Muscle layer of colon (tissue), 2 donors: ENCODE measurements at regions not wholly inside any gene's neighbourhood (a gene's known extent, or its start where the extent isn't known, plus 50 kb on each side); places are given as distances from the start of the nearest gene placed in this dataset.

Source experiments
- H3K27ac ChIP-seq: one replicate; pipeline ENCODE4 v1.7.0; 2013; ENCODE audit warnings: low read depth, mild to moderate bottlenecking, low read length, moderate library complexity
- H3K27me3 ChIP-seq, 2 donors: one replicate each; pipeline ENCODE4 v1.7.0; 2013; ENCODE audit warnings: low read length in 2 of 2, mild to moderate bottlenecking in 2 of 2; ENCODE audit not compliant: insufficient read depth in 2 of 2, control insufficient read depth in 1 of 2
- H3K36me3 ChIP-seq: one replicate; pipeline ENCODE4 v1.7.0; 2013; ENCODE audit warnings: mild to moderate bottlenecking, low read length; ENCODE audit not compliant: insufficient read depth
- H3K4me1 ChIP-seq: one replicate; pipeline ENCODE4 v1.7.0; 2013; ENCODE audit warnings: mild to moderate bottlenecking, low read length; ENCODE audit not compliant: insufficient read depth
- H3K4me3 ChIP-seq, 2 donors: one replicate each; pipeline ENCODE4 v1.7.0; 2013; ENCODE audit warnings: low read length in 2 of 2, low read depth in 1 of 2, mild to moderate bottlenecking in 1 of 2, moderate library complexity in 1 of 2
- H3K9ac ChIP-seq: one replicate; pipeline ENCODE4 v1.7.0; 2013; ENCODE audit warnings: low read length
- H3K9me3 ChIP-seq: one replicate; pipeline ENCODE4 v1.7.0; 2013; ENCODE audit warnings: mild to moderate bottlenecking, low read length
- donor health status: abdominal sarcoma.
- donor health status: Adenocarcinoma of cecum.

- no peak overlapping the region for H3K27ac ChIP-seq
- no peak overlapping the region for H3K4me3 ChIP-seq
- peaks cover 0 to 26% of the 10 kb centered on the region in 2 donors for H3K27me3 ChIP-seq
- H3K4me1 ChIP-seq = peaks cover 3% of the 10 kb centered on the region
- no peak overlapping the region for H3K9ac ChIP-seq
- no peaks in the 10 kb centered on the region for H3K9me3 ChIP-seq
- no peaks in the 10 kb centered on the region for H3K36me3 ChIP-seq
Measured at GRCh38 chr1:2894381-2895041, 93.0 kb upstream of the TTC34 start.

GRCh38 chr1:2896824-2897223 is 95.3 kb upstream of the TTC34 start:
- Histone ChIP-seq H3K9me3 (no peaks in the 10 kb centered on the region), H3K4me3 (no peak overlapping the region), H3K27ac (no peak overlapping the region), H3K27me3 (peaks cover 0 to 8% of the 10 kb centered on the region in 2 donors), H3K36me3 (no peaks in the 10 kb centered on the region), H3K9ac (no peak overlapping the region), H3K4me1 (peaks cover 1% of the 10 kb centered on the region)

- Histone ChIP-seq H3K27me3 (peaks cover 0 to 16% of the 10 kb centered on the region in 2 donors), H3K36me3 (no peaks in the 10 kb centered on the region), H3K9ac (no peak overlapping the region), H3K9me3 (no peaks in the 10 kb centered on the region), H3K4me1 (no peaks in the 10 kb centered on the region), H3K4me3 (no peak overlapping the region), H3K27ac (no peak overlapping the region)
Measured at GRCh38 chr1:2903226-2903625, 101.7 kb upstream of the TTC34 start.

GRCh38 chr1:2904191-2904590 is 102.7 kb upstream of the TTC34 start:
- H3K27ac ChIP-seq = no peak overlapping the region
- no peak overlapping the region for H3K9ac ChIP-seq
- H3K9me3 ChIP-seq = no peaks in the 10 kb centered on the region
- H3K27me3 ChIP-seq = peaks cover 0 to 16% of the 10 kb centered on the region in 2 donors
- no peaks in the 10 kb centered on the region for H3K4me1 ChIP-seq
- H3K4me3 ChIP-seq = no peak overlapping the region
- no peaks in the 10 kb centered on the region for H3K36me3 ChIP-seq

- Histone ChIP-seq H3K4me1 (no peaks in the 10 kb centered on the region), H3K4me3 (no peak overlapping the region), H3K9ac (no peak overlapping the region), H3K27me3 (peaks cover 0 to 16% of the 10 kb centered on the region in 2 donors), H3K36me3 (no peaks in the 10 kb centered on the region), H3K9me3 (no peaks in the 10 kb centered on the region), H3K27ac (no peak overlapping the region)
Measured at GRCh38 chr1:2905356-2905755, 103.9 kb upstream of the TTC34 start.

GRCh38 chr1:2906085-2906484 is 104.6 kb upstream of the TTC34 start:
- H3K9ac ChIP-seq = no peak overlapping the region
- H3K27ac ChIP-seq = no peak overlapping the region
- no peaks in the 10 kb centered on the region for H3K9me3 ChIP-seq
- no peak overlapping the region for H3K4me3 ChIP-seq
- no peaks in the 10 kb centered on the region for H3K4me1 ChIP-seq
- H3K27me3 ChIP-seq = peaks cover 0 to 16% of the 10 kb centered on the region in 2 donors
- H3K36me3 ChIP-seq = no peaks in the 10 kb centered on the region

- no peaks in the 10 kb centered on the region for H3K36me3 ChIP-seq
- H3K27ac ChIP-seq = no peak overlapping the region
- H3K27me3 ChIP-seq = peaks cover 0 to 16% of the 10 kb centered on the region in 2 donors
- no peaks in the 10 kb centered on the region for H3K9me3 ChIP-seq
- no peak overlapping the region for H3K9ac ChIP-seq
- H3K4me1 ChIP-seq = no peaks in the 10 kb centered on the region
- no peak overlapping the region for H3K4me3 ChIP-seq
Measured at GRCh38 chr1:2906620-2907019, 105.1 kb upstream of the TTC34 start.

- Histone ChIP-seq H3K36me3 (no peaks in the 10 kb centered on the region), H3K9ac (no peak overlapping the region), H3K4me3 (no peak overlapping the region), H3K27ac (no peak overlapping the region), H3K9me3 (no peaks in the 10 kb centered on the region), H3K27me3 (peaks cover 0 to 16% of the 10 kb centered on the region in 2 donors), H3K4me1 (no peaks in the 10 kb centered on the region)
Measured at GRCh38 chr1:2907051-2907450, 105.6 kb upstream of the TTC34 start.

- Histone ChIP-seq H3K36me3 (no peaks in the 10 kb centered on the region), H3K9ac (no peak overlapping the region), H3K4me3 (no peak overlapping the region), H3K27me3 (peaks cover 0 to 16% of the 10 kb centered on the region in 2 donors), H3K4me1 (no peaks in the 10 kb centered on the region), H3K27ac (no peak overlapping the region), H3K9me3 (no peaks in the 10 kb centered on the region)
Measured at GRCh38 chr1:2908081-2908480, 106.6 kb upstream of the TTC34 start.

GRCh38 chr1:2908561-2908960 is 107.1 kb upstream of the TTC34 start:
- H3K36me3 ChIP-seq = no peaks in the 10 kb centered on the region
- H3K27ac ChIP-seq = no peak overlapping the region
- H3K4me1 ChIP-seq = no peaks in the 10 kb centered on the region
- H3K27me3 ChIP-seq = peaks cover 0 to 16% of the 10 kb centered on the region in 2 donors
- H3K9ac ChIP-seq = no peak overlapping the region
- H3K4me3 ChIP-seq = no peak overlapping the region
- H3K9me3 ChIP-seq = no peaks in the 10 kb centered on the region

GRCh38 chr1:2909797-2910196 is 108.3 kb upstream of the TTC34 start:
- Histone ChIP-seq H3K9ac (no peak overlapping the region), H3K36me3 (no peaks in the 10 kb centered on the region), H3K27me3 (peaks cover 0 to 7% of the 10 kb centered on the region in 2 donors)

GRCh38 chr1:2910211-2910610 is 108.7 kb upstream of the TTC34 start:
- no peak overlapping the region for H3K4me3 ChIP-seq
- H3K36me3 ChIP-seq = no peaks in the 10 kb centered on the region
- H3K27me3 ChIP-seq = peaks cover 0 to 5% of the 10 kb centered on the region in 2 donors
- no peak overlapping the region for H3K9ac ChIP-seq
- no peak overlapping the region for H3K27ac ChIP-seq
- H3K4me1 ChIP-seq = no peaks in the 10 kb centered on the region
- no peaks in the 10 kb centered on the region for H3K9me3 ChIP-seq

More at GRCh38 chr1:2909797-2910196, 108.3 kb upstream of the TTC34 start:
- no peaks in the 10 kb centered on the region for H3K4me1 ChIP-seq
- no peaks in the 10 kb centered on the region for H3K9me3 ChIP-seq
- no peak overlapping the region for H3K4me3 ChIP-seq
- H3K27ac ChIP-seq = no peak overlapping the region
